Fibroblast of peridontal ligament (primary cell): ENCODE measurements at regions not wholly inside any gene's neighbourhood (a gene's known extent, or its start where the extent isn't known, plus 50 kb on each side); places are given as distances from the start of the nearest gene placed in this dataset.
"Not testable (repeated sequence)": the region's sequence is repeated elsewhere in the genome, so short reads cannot be mapped to it uniquely, and the experiment has no call there.

Experiments
- DNase-seq: peaks from one replicate; pipeline ENCODE4 v3.0.0-alpha.2; 2010; ENCODE audit errors: extremely low read depth

- no peak for DNase-seq
Observed at GRCh38 chr9:108072740-108073139, 583.2 kb upstream of the KLF4 start.

GRCh38 chr9:108070861-108071260 lies 581.3 kb upstream of the KLF4 start:
- DNase-seq, result no peak

GRCh38 chr9:108069991-108070390 lies 580.4 kb upstream of the KLF4 start:
- no peak for DNase-seq

- DNase-seq, result no peak
Observed at GRCh38 chr9:108062680-108063079, 573.1 kb upstream of the KLF4 start.

GRCh38 chr9:108060175-108060574 lies 570.6 kb upstream of the KLF4 start:
- no peak for DNase-seq

- DNase-seq, result peak; percentile 35
Observed at GRCh38 chr9:108058135-108058814, 568.7 kb upstream of the KLF4 start.

- DNase-seq, result peak; percentile 98
Observed at GRCh38 chr9:108057421-108058134, 568.0 kb upstream of the KLF4 start.

- peak; percentile 74 for DNase-seq
Observed at GRCh38 chr9:108056805-108057386, 567.3 kb upstream of the KLF4 start.

- no peak for DNase-seq
Observed at GRCh38 chr9:108056084-108056804, 566.7 kb upstream of the KLF4 start.

- no peak for DNase-seq
Observed at GRCh38 chr9:108054131-108054630, 564.6 kb upstream of the KLF4 start.

GRCh38 chr9:108053555-108054061 lies 564.0 kb upstream of the KLF4 start:
- DNase-seq, result peak; percentile 86

GRCh38 chr9:108052431-108053080 lies 563.0 kb upstream of the KLF4 start:
- DNase-seq, result no peak

GRCh38 chr9:108050894-108051293 lies 561.3 kb upstream of the KLF4 start:
- DNase-seq, result no peak

- no peak for DNase-seq
Observed at GRCh38 chr9:108049671-108050494, 560.3 kb upstream of the KLF4 start.

- peak; percentile 98 for DNase-seq
Observed at GRCh38 chr9:108049026-108049607, 559.5 kb upstream of the KLF4 start.

GRCh38 chr9:108048406-108049025 lies 558.9 kb upstream of the KLF4 start:
- DNase-seq, result peak; percentile 40

GRCh38 chr9:108047777-108048176 lies 558.2 kb upstream of the KLF4 start:
- not testable (repeated sequence) for DNase-seq

- no peak for DNase-seq
Observed at GRCh38 chr9:108047264-108047663, 557.7 kb upstream of the KLF4 start.

- DNase-seq, result no peak
Observed at GRCh38 chr9:108045851-108046250, 556.3 kb upstream of the KLF4 start.

- no peak for DNase-seq
Observed at GRCh38 chr9:108043585-108043984, 554.0 kb upstream of the KLF4 start.
